Pons (tissue), 1 donor: ENCODE measurements at regions not wholly inside any gene's neighbourhood (a gene's known extent, or its start where the extent isn't known, plus 50 kb on each side); places are given as distances from the start of the nearest gene placed in this dataset.
A peak's percentile ranks its signal among the peaks of the same experiment; 100 is the strongest.

Source experiments
- DNase-seq: peaks from one replicate; pipeline ENCODE4 v3.0.0-alpha.2; 2016; ENCODE audit warnings: low spot score

DNA sequence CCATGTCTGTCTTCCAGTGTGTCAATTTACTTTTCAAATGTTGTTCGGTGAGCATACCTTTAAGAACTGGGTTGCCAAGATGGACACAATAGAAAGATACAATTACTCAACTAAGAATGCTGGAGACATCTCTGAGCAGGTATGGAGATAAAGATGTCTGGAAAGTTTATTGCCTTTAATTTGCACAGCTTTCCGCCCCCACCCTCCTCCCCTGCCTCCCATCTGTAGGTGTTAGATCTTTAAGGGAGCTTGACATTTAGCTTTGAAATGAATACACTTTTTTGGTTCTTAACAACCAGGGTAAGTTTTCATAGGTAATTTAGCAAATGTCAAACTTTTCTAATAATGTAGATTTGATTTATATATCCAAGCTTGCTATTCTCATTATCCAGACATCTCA lies 104.4 kb downstream of the BTBD3 start:
- DNase-seq = no peak

DNA sequence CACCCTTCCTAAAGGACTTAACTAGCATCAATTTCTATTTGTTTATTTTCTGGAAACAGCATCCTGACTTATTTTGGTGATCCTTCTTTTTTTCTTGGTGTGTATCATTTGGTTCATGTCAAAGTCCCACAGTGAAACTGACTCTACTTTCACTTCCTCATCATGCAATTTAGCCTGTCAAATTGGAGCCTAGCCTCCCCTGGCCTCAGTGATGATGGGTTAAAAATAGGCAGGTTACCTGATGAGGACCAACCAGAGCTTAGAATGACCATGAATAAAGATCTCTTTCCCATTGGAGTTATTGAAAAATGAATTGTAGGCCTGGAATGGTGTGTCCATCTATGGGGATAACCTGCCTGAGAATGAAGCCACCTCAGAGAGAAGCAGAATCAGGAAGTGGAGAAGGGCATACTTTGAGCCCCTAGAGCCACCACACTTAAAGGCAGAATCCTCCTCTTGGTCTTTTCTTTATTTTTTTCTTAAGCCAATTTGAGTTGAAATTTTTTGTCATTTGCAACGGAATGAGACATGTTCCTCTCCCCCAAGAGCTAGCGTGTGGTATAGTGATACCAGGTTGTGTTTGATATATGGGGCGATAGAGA lies 105.6 kb downstream of the BTBD3 start:
- DNase-seq = peak; percentile 33

DNA sequence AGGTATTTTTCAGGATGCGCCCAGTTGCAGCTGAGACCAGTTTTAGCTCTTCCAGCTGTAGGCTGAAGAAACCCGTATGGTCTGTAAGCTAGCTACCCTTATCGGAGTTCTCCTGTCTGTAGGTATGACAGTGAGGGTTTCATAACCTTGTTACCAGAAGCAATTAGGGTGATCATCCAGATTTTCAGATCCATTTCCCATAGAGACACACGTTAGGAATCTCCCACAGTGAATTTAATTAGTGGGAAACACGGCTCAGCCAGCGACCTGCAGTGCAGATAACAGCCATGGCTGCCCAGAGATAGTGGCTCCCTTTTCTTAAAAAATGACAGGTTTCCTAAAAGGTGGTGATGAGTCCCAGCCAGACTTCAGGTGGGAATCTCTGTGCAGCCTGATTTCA lies 111.1 kb downstream of the BTBD3 start:
- no peak for DNase-seq

- DNase-seq = no peak
Observed at GRCh38 chr20:12030470-12030869, 112.8 kb downstream of the BTBD3 start.

- no peak for DNase-seq
Observed at GRCh38 chr20:12036142-12036541, 118.4 kb downstream of the BTBD3 start.

DNA sequence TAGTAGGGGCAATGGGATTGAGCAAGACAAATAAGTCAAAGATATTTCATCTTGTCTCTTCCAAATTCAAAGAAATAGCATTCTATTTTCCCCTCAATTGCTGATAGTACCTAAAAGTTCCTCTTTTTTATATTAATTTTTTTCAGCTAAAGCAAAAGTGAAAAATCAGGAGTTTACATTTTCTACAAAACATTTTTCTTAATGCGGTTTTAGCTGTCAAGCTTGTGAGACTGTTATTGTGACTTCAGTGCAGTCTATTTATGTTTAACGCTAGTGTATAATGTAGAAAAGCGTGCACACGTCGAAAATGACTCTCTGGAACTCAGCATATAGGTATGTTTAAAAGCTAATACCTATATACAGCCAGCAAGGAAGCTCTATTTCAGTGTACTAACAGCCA lies 119.8 kb downstream of the BTBD3 start:
- DNase-seq = no peak

GRCh38 chr20:12040261-12040660 lies 122.6 kb downstream of the BTBD3 start:
- no peak for DNase-seq

DNA sequence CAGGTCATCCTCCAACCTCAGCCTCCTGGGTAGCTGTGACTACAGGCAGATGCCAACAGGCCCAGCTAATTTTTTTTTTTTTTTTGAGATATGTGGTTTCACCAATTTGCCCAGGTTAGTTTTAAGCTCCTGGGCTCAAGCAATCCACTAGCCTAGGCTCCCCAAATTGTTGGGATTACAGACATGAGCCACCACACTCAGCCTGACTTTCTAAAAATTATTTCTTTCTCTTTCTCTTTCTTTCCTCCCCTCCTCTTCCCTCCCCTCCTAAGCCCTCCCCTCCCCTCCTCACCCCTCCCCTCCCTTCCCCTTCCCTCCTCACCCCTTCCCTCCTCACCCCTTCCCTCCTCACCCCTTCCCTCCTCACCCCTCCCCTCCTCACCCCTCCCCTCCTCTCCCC lies 127.3 kb downstream of the BTBD3 start:
- no peak for DNase-seq

DNA sequence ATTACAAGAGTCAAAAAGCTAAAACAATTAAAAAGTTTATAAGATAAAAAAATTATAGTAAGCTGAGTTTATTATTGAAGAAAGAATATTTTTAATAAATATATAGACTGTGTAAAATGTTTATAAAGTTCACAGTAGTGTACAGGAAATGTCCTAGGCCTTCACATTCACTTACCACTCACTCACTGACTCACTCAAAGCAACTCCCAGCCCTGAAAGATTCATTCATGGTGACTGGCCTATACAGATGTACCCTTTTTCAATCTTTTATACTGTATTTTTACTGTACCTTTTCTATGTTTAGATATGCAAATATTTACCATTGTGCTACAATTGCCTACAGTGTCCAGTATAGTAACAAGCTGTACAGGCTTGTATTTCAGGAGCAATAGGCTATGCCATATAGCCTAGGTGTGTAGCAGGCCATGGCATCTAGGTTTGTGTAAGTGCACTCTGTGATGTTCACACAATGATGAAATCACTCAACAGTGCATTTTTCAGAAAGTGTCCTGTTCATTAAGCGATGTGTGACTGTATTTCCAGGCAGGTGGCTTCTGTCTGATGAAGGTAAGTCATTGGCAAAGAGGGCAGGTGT lies 130.2 kb downstream of the BTBD3 start:
- DNase-seq = no peak

GRCh38 chr20:12049125-12049524 lies 131.4 kb downstream of the BTBD3 start:
- no peak for DNase-seq

- no peak for DNase-seq
Observed at GRCh38 chr20:12051206-12052163, 133.8 kb downstream of the BTBD3 start.

GRCh38 chr20:12053353-12053752 lies 135.7 kb downstream of the BTBD3 start:
- no peak for DNase-seq

DNA sequence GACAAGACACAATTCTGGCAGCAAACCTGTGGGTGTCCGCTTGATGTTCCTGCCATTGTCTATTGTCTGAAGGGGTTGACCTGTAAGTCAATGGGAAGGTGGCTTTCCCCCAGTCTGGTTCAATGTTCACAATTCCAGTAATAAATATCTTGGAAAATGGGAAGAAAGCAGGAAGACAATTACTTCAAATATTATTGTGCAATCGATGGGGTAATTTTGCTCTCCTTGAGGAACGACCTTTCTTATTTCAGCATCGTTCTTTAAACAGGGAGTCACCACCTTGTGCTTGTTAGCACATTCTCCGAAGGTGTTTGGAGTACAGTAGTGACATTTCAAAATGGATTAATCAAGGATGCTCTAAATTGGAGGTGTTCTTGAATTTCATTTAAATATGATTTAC lies 136.9 kb downstream of the BTBD3 start:
- no peak for DNase-seq

GRCh38 chr20:12055161-12055560 lies 137.5 kb downstream of the BTBD3 start:
- no peak for DNase-seq

DNA sequence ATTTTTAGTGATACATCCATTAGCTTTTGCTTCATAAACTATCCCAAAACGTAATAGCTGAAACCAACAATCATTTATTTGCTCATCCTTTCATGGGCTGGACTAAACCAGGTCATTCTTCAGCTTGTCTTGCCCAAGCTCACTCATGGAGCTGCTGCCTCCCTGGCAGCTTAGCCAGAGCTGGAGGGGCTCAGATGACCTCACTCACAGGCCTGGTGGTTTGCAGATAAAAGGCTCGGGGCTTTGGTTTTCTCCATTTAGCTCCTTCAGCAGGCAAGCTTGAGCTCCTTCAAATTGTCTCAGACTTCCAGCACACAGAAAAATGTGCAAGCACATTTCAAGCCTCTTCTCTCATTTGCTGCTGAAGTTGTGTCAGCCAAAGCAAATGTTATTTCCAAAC lies 139.1 kb downstream of the BTBD3 start:
- no peak for DNase-seq

GRCh38 chr20:12057778-12058177 lies 140.1 kb downstream of the BTBD3 start:
- DNase-seq = no peak

DNA sequence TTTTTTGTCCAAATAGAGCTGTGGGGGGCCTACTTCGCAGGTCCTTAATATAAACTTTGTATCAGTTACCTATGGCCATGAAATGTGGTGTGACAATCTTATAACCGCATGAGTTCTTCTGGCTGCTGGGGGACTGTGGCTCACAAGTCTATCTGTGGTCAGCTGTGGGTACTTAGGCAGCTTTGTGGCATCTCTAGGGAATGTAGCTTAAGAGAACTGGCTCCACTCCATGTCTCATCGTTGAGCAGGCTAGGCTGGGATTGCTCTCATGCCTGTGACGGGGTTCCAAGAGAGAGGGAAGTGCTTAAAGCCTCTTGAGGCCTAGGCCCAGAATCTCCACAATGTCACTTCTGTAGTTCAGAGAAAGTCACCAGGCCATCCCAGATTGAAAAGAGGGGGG lies 140.5 kb downstream of the BTBD3 start:
- DNase-seq = no peak

DNA sequence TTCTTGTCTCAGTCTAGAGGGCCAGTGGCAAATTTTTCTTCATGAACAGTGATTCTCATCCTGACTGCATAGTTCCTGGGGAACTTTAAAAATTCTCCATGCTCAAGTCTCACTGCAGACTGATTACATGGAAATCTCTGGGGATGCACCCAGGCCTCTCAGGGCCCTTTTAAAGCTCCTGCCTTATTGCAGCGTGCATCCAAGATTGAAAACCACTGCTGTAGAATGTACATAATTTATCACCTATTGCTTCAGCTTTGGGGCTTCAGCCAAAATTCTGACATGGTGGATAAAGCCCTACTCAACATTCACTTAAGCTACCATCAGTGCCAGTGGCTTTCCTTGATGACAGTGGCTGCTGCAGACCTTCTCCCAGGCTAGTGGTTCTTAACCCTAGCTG lies 143.8 kb downstream of the BTBD3 start:
- no peak for DNase-seq

DNA sequence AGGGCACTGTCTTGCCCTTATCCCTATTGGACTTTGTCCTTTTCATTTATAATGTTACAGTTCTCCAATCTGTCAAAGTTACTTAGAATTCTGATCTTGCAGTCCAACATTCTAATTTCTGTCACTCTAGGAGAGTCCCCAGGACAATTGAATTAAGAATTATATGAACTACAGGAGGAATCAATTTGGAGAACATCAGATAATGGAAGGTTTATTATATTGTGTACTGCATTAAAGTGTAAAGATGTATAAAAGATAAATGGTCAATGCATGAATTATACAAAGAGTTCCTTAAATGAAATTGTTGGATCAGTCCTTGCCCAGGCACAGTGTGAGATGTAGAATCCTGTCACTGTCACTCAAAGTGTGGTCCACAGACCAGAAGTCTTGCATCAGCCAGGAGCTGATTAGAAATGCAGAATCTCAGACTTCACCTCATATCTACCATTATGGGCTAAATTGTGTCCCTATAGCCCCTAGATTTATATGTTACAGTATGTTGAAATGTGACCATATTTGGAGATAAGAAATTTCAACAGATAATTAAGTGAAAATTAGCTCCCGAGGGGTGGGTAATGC lies 145.5 kb downstream of the BTBD3 start:
- no peak for DNase-seq

GRCh38 chr20:12064540-12064939 lies 146.8 kb downstream of the BTBD3 start:
- no peak for DNase-seq

DNA sequence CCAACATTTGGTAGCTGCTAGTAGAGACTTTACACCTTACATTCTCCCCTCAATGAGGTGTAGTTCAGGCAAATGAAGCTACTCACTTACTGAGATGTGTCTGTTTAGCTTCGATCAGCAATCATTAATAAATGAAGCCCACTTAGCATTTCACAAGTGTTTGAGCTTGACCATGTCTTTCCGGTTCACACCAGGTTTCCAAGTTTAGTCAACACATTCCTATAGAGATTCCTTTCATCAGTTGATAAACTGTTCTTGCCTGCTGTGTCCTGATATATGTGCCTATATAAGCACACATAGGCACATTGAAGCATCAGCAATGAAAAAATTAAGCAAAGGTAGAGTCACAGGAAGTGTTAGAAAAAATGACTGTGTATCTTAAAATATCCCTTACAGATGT lies 150.0 kb downstream of the BTBD3 start:
- DNase-seq = no peak

DNA sequence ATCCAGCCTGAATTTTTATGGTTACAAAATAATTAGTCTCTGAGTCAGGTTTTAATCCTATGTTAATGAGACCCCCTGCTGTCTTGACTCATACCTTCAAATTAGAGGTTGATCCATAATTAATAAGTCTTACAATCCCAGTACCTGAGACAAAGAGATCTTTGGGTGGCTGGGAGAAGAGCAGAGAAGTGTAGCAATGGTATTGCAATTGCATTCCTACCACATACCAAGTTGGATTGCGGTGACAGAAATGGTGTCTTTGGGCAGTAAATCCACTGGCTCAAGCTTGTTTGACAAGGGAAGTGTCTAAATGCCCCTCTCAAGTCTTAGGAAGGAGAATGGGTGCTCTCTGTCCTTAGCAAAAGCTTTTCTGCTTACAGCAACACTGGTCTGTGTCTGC lies 150.4 kb downstream of the BTBD3 start:
- DNase-seq = no peak

- no peak for DNase-seq
Observed at GRCh38 chr20:12069181-12069580, 151.5 kb downstream of the BTBD3 start.
